ENCODE measurements at regions not wholly inside any gene's neighbourhood (a gene's known extent, or its start where the extent isn't known, plus 50 kb on each side); places are given as distances from the start of the nearest gene placed in this dataset.

DNA sequence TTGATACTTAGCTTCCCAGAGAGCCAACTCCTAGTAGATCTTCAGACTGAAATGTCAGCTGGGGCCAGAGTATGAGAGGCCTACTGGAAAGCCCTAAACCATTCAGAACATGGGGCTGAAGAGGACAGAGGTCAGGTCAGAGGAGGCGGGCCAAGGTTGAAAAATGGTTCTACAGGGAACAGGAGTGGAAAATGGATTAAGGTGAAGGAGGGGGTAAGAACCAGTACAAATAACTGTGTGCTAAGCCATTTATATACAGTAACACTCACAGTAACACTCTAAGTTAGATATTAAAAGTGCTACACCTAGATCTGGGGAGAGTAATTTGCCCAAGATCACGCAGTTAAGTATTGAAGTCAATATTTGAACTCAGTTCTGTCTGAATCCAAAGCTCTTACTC, 313.2 kb upstream of the MAP3K7 start (continued):
- TF ChIP-seq NRF1 (IDR thresholded peaks at IDR 0.05; ENCODE audit: low read depth, low read length): no peak
- no peak for TF ChIP-seq MAFK (IDR thresholded peaks at IDR 0.05; ENCODE audit: low read depth, low read length)
- TF ChIP-seq, protein P1, sequence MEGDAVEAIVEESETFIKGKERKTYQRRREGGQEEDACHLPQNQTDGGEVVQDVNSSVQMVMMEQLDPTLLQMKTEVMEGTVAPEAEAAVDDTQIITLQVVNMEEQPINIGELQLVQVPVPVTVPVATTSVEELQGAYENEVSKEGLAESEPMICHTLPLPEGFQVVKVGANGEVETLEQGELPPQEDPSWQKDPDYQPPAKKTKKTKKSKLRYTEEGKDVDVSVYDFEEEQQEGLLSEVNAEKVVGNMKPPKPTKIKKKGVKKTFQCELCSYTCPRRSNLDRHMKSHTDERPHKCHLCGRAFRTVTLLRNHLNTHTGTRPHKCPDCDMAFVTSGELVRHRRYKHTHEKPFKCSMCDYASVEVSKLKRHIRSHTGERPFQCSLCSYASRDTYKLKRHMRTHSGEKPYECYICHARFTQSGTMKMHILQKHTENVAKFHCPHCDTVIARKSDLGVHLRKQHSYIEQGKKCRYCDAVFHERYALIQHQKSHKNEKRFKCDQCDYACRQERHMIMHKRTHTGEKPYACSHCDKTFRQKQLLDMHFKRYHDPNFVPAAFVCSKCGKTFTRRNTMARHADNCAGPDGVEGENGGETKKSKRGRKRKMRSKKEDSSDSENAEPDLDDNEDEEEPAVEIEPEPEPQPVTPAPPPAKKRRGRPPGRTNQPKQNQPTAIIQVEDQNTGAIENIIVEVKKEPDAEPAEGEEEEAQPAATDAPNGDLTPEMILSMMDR (IDR thresholded peaks at IDR 0.05; ENCODE audit: control extremely low read depth in 1 of 3, insufficient read depth in 1 of 3, low read depth in 1 of 3, low read length in 3 of 3): no peak
- no peak for TF ChIP-seq CTBP2 (IDR thresholded peaks at IDR 0.05; ENCODE audit: borderline replicate concordance, insufficient read depth, insufficient read length, low read length)

Measured in H1 (cell line).